ENCODE measurements at regions not wholly inside any gene's neighbourhood (a gene's known extent, or its start where the extent isn't known, plus 50 kb on each side); places are given as distances from the start of the nearest gene placed in this dataset.

DNA sequence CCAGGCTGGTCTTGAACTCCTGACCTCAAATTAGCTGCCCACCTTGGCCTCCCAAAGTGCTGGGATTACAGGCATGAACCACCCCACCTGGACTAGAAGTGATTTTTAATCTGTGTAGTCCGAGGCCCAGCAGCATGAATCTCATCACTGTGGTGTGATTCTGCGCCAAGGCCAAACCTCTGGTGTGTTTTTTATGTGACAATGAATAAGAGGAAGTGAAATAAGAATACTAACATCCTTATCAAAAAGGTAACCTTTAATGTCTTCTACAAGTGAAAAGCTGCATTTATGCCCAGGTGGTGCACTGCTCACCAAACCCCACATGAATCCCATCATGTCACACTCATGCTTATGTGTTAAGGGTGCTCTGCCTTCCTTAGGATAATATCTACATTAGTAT is 77.1 kb upstream of the OR9Q1 start:
- Histone ChIP-seq H3K27me3 (ENCODE audit: control insufficient read depth in 2 of 2, insufficient read depth in 2 of 2, low read length in 2 of 2) (no peaks in the 10 kb centered on the region), H3K9me1 (replicated peaks; ENCODE audit: control insufficient read depth, extremely low read depth, insufficient read depth, low read length) (no peaks in the 10 kb centered on the region), H3K4me3 (replicated peaks in 1 of 3; ENCODE audit: insufficient read depth in 1 of 3, low read depth in 1 of 3, low read length in 3 of 3) (no peak overlapping the region), H3K4me2 (ENCODE audit: insufficient read depth, low read length) (no peak overlapping the region), H3K9ac (replicated peaks; ENCODE audit: extremely low read depth, insufficient read depth, low read length) (no peak overlapping the region), H3K36me3 (ENCODE audit: control insufficient read depth in 2 of 2, extremely low read depth in 1 of 2, insufficient read depth in 2 of 2, low read length in 2 of 2) (no peaks in the 10 kb centered on the region), H3K9me3 (replicated peaks; ENCODE audit: control insufficient read depth, insufficient read depth, low read length) (no peaks in the 10 kb centered on the region), H2AFZ (ENCODE audit: low read depth, low read length) (no peak overlapping the region), H4K20me1 (replicated peaks; ENCODE audit: control insufficient read depth, extremely low read depth, insufficient read depth, low read length) (no peaks in the 10 kb centered on the region), H3K27ac (ENCODE audit: insufficient read depth, low read depth, low read length) (no peak overlapping the region), H3K79me2 (ENCODE audit: control insufficient read depth, insufficient read depth, low read length) (no peaks in the 10 kb centered on the region), H3K4me1 (ENCODE audit: control insufficient read depth, extremely low read depth, insufficient read depth, low read length) (no peaks in the 10 kb centered on the region)
- FAIRE-seq (no peak), DNase-seq (ENCODE audit: low read depth, low spot score) (no peak)
- ChIA-PET POLR2A (no interaction called here), CTCF (no interaction called here)
- no peak for TF ChIP-seq FOS (IDR thresholded peaks at IDR 0.05; ENCODE audit: borderline replicate concordance, insufficient read depth, low read length)
- TF ChIP-seq POLR2AphosphoS5 (IDR thresholded peaks at IDR 0.05; ENCODE audit: insufficient read depth, low read depth, low read length) = no peak
- TF ChIP-seq, protein P1, sequence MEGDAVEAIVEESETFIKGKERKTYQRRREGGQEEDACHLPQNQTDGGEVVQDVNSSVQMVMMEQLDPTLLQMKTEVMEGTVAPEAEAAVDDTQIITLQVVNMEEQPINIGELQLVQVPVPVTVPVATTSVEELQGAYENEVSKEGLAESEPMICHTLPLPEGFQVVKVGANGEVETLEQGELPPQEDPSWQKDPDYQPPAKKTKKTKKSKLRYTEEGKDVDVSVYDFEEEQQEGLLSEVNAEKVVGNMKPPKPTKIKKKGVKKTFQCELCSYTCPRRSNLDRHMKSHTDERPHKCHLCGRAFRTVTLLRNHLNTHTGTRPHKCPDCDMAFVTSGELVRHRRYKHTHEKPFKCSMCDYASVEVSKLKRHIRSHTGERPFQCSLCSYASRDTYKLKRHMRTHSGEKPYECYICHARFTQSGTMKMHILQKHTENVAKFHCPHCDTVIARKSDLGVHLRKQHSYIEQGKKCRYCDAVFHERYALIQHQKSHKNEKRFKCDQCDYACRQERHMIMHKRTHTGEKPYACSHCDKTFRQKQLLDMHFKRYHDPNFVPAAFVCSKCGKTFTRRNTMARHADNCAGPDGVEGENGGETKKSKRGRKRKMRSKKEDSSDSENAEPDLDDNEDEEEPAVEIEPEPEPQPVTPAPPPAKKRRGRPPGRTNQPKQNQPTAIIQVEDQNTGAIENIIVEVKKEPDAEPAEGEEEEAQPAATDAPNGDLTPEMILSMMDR (IDR thresholded peaks at IDR 0.05; ENCODE audit: extremely low read depth in 1 of 2, insufficient read depth in 1 of 2, low read depth in 1 of 2, low read length in 2 of 2) = no peak
- no peak for TF ChIP-seq POLR2A (IDR thresholded peaks at IDR 0.05; ENCODE audit: low read depth, low read length)
- TF ChIP-seq MAX (IDR thresholded peaks at IDR 0.05; ENCODE audit: insufficient read depth, insufficient read length) = no peak
- TF ChIP-seq JUN (IDR thresholded peaks at IDR 0.05; ENCODE audit: borderline replicate concordance, insufficient read depth, insufficient read length, low read depth) = no peak
- no peak for TF ChIP-seq MYC (IDR thresholded peaks at IDR 0.05; ENCODE audit: low read depth, low read length)
- no peak for TF ChIP-seq GATA2 (IDR thresholded peaks at IDR 0.05; ENCODE audit: insufficient read depth, insufficient read length, low read depth, low read length)
- no peak for TF ChIP-seq EZH2 (IDR thresholded peaks at IDR 0.05; ENCODE audit: borderline replicate concordance, low read depth, low read length, severe bottlenecking)
- intact Hi-C loops (cut with micrococcal nuclease) = no loop called here
- BruUV-seq (replicated peaks) = no TSS peak
- dilution Hi-C loops (cut with MboI; ENCODE audit: extremely low pct_ligation_motif_present, low sequenced_read_pairs) = no loop called here
